ENCODE measurements at regions not wholly inside any gene's neighbourhood (a gene's known extent, or its start where the extent isn't known, plus 50 kb on each side); places are given as distances from the start of the nearest gene placed in this dataset.

DNA sequence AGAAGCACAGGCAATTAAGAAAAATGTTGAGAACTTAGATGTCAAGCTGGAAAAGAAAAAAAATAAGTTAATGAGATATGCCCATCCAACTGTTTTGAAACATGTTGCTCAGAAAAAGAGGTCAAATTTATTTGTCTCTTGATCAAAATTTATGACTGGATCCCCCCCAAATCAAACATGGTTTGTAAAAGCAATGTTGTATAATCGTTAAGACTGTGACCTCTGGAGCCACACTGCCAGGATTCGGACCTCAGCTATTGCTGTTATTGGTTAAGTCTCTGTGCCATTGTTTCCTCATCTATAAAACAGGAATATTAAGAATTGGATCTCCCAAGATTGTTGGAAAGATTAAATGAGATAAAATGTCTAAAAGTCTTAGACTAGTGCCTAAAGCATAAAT is 51.9 kb upstream of the LRRK2 start:
- no peak overlapping the region for H3K4me3 Mint-ChIP-seq
- H3K4me1 ChIP-seq (ENCODE audit: insufficient read depth), result no peaks in the 10 kb centered on the region
- H3K27ac Mint-ChIP-seq, result no peak overlapping the region
- DNase-seq (ENCODE audit: low spot score) (no peak), ATAC-seq (no peak)
- H3K4me2 ChIP-seq, result no peak overlapping the region
- H3K9me2 ChIP-seq (ENCODE audit: insufficient read depth), result peaks cover 9% of the 10 kb centered on the region; the same call in 1 of the 2 replicates
- no peaks in the 10 kb centered on the region for H3K79me2 ChIP-seq (replicated peaks; ENCODE audit: insufficient read depth)
- H2AFZ ChIP-seq, result no peak overlapping the region
- no peaks in the 10 kb centered on the region for H3K27me3 ChIP-seq (ENCODE audit: insufficient read depth)
- peaks cover 17% of the 10 kb centered on the region; the same call in 2 of the 3 replicates for H3K9me3 Mint-ChIP-seq
- H3F3A ChIP-seq (replicated peaks; ENCODE audit: low read depth), result no peaks in the 10 kb centered on the region
- H3K27ac ChIP-seq (ENCODE audit: low read depth), result no peak overlapping the region
- TF ChIP-seq, protein P1, sequence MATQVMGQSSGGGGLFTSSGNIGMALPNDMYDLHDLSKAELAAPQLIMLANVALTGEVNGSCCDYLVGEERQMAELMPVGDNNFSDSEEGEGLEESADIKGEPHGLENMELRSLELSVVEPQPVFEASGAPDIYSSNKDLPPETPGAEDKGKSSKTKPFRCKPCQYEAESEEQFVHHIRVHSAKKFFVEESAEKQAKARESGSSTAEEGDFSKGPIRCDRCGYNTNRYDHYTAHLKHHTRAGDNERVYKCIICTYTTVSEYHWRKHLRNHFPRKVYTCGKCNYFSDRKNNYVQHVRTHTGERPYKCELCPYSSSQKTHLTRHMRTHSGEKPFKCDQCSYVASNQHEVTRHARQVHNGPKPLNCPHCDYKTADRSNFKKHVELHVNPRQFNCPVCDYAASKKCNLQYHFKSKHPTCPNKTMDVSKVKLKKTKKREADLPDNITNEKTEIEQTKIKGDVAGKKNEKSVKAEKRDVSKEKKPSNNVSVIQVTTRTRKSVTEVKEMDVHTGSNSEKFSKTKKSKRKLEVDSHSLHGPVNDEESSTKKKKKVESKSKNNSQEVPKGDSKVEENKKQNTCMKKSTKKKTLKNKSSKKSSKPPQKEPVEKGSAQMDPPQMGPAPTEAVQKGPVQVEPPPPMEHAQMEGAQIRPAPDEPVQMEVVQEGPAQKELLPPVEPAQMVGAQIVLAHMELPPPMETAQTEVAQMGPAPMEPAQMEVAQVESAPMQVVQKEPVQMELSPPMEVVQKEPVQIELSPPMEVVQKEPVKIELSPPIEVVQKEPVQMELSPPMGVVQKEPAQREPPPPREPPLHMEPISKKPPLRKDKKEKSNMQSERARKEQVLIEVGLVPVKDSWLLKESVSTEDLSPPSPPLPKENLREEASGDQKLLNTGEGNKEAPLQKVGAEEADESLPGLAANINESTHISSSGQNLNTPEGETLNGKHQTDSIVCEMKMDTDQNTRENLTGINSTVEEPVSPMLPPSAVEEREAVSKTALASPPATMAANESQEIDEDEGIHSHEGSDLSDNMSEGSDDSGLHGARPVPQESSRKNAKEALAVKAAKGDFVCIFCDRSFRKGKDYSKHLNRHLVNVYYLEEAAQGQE (IDR thresholded peaks at IDR 0.05; ENCODE audit: unreplicated experiment), result no peak
- no peak for TF ChIP-seq JUNB (IDR thresholded peaks at IDR 0.05; ENCODE audit: unreplicated experiment)
- no peak for TF ChIP-seq ZNF114 (CRISPR knock-in tag; IDR thresholded peaks at IDR 0.05)
- TF ChIP-seq EZH2phosphoT487 (IDR thresholded peaks at IDR 0.05; ENCODE audit: unreplicated experiment), result no peak
- H3K36me3 Mint-ChIP-seq (ENCODE audit: low read depth), result no peaks in the 10 kb centered on the region
- no peaks in the 10 kb centered on the region for H3K4me1 Mint-ChIP-seq
- no peaks in the 10 kb centered on the region for H4K20me1 ChIP-seq (replicated peaks; ENCODE audit: insufficient read depth)
- H3K36me3 ChIP-seq (ENCODE audit: insufficient read depth), result no peaks in the 10 kb centered on the region
- no peak overlapping the region for H3K4me3 ChIP-seq
- no peaks in the 10 kb centered on the region for H3K27me3 Mint-ChIP-seq (ENCODE audit: insufficient read depth, low read depth, poor library complexity)

DNA sequence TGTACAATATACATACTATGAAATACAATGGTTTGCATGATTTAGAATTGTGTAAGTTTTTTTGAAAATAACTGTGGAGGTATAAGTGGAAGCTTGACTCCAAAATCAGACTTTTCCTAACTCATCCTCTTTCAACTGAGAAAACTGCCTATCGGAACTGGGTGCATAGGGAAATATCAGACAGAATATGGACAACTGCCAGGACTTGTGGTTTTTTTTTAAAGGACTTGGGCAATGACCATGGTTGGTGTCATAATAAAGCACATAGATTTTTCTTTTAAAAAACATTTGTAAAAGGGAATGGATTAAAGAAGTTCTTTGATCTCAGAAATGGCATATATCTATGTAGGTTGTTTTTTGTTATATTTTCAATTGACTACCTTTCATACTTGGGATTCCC is 53.3 kb upstream of the LRRK2 start:
- Histone ChIP-seq H2AFZ (no peak overlapping the region), H3F3A (replicated peaks; ENCODE audit: low read depth) (no peaks in the 10 kb centered on the region), H3K4me3 (no peak overlapping the region), H3K36me3 (ENCODE audit: insufficient read depth) (no peaks in the 10 kb centered on the region), H3K79me2 (replicated peaks; ENCODE audit: insufficient read depth) (no peaks in the 10 kb centered on the region), H3K9me2 (ENCODE audit: insufficient read depth) (peaks cover 9% of the 10 kb centered on the region; the same call in 1 of the 2 replicates), H3K27ac (ENCODE audit: low read depth) (no peak overlapping the region), H3K4me1 (ENCODE audit: insufficient read depth) (no peaks in the 10 kb centered on the region), H3K4me2 (no peak overlapping the region), H3K27me3 (ENCODE audit: insufficient read depth) (no peaks in the 10 kb centered on the region), H4K20me1 (replicated peaks; ENCODE audit: insufficient read depth) (no peaks in the 10 kb centered on the region)
- DNase-seq (ENCODE audit: low spot score) (no peak), ATAC-seq (no peak)
- Mint-ChIP-seq H3K27me3 (ENCODE audit: insufficient read depth, low read depth, poor library complexity) (no peaks in the 10 kb centered on the region), H3K27ac (no peak overlapping the region), H3K36me3 (ENCODE audit: low read depth) (no peaks in the 10 kb centered on the region), H3K4me3 (no peak overlapping the region), H3K9me3 (peaks cover 17% of the 10 kb centered on the region; the same call in 2 of the 3 replicates), H3K4me1 (no peaks in the 10 kb centered on the region)
- TF ChIP-seq EZH2 (IDR thresholded peaks at IDR 0.05; ENCODE audit: low read depth, unreplicated experiment), result no peak
- TF ChIP-seq, protein P2, sequence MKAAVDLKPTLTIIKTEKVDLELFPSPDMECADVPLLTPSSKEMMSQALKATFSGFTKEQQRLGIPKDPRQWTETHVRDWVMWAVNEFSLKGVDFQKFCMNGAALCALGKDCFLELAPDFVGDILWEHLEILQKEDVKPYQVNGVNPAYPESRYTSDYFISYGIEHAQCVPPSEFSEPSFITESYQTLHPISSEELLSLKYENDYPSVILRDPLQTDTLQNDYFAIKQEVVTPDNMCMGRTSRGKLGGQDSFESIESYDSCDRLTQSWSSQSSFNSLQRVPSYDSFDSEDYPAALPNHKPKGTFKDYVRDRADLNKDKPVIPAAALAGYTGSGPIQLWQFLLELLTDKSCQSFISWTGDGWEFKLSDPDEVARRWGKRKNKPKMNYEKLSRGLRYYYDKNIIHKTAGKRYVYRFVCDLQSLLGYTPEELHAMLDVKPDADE (IDR thresholded peaks at IDR 0.05), result no peak

DNA sequence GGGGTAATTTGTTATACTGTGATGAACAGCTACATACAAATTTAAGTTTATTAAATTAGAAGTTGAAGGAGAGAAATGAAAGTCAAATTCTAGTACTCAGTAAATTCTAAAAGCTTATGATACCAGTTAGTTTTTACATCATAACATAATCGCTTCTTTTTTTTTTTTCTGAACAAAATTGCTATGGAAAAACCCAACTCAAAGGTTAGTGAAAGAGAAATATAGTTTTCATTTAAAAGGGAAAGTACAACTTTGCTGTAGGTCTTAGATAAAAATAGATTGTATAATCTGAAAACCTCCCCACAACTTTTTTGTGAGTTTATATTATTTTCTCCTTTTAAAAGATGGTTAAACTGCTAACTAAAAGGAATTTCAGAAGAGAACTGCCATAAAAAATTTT is 53.7 kb upstream of the LRRK2 start:
- no peak overlapping the region for H3K27ac Mint-ChIP-seq
- no peak for ATAC-seq
- no peaks in the 10 kb centered on the region for H3K4me1 Mint-ChIP-seq
- Histone ChIP-seq H3K9me2 (ENCODE audit: insufficient read depth) (peaks cover 9% of the 10 kb centered on the region; the same call in 1 of the 2 replicates), H3K36me3 (ENCODE audit: insufficient read depth) (no peaks in the 10 kb centered on the region), H3K4me2 (no peak overlapping the region), H3K4me1 (ENCODE audit: insufficient read depth) (no peaks in the 10 kb centered on the region), H3K79me2 (replicated peaks; ENCODE audit: insufficient read depth) (no peaks in the 10 kb centered on the region), H3F3A (replicated peaks; ENCODE audit: low read depth) (no peaks in the 10 kb centered on the region), H3K27ac (ENCODE audit: low read depth) (no peak overlapping the region), H3K4me3 (no peak overlapping the region), H4K20me1 (replicated peaks; ENCODE audit: insufficient read depth) (no peaks in the 10 kb centered on the region), H3K27me3 (ENCODE audit: insufficient read depth) (no peaks in the 10 kb centered on the region), H2AFZ (no peak overlapping the region)
- H3K9me3 Mint-ChIP-seq, result peaks cover 18% of the 10 kb centered on the region
- no peaks in the 10 kb centered on the region for H3K36me3 Mint-ChIP-seq (ENCODE audit: low read depth)
- H3K27me3 Mint-ChIP-seq (ENCODE audit: insufficient read depth, low read depth, poor library complexity), result no peaks in the 10 kb centered on the region
- no peak overlapping the region for H3K4me3 Mint-ChIP-seq
- no peak for DNase-seq (ENCODE audit: low spot score)
- TF ChIP-seq, protein P3, sequence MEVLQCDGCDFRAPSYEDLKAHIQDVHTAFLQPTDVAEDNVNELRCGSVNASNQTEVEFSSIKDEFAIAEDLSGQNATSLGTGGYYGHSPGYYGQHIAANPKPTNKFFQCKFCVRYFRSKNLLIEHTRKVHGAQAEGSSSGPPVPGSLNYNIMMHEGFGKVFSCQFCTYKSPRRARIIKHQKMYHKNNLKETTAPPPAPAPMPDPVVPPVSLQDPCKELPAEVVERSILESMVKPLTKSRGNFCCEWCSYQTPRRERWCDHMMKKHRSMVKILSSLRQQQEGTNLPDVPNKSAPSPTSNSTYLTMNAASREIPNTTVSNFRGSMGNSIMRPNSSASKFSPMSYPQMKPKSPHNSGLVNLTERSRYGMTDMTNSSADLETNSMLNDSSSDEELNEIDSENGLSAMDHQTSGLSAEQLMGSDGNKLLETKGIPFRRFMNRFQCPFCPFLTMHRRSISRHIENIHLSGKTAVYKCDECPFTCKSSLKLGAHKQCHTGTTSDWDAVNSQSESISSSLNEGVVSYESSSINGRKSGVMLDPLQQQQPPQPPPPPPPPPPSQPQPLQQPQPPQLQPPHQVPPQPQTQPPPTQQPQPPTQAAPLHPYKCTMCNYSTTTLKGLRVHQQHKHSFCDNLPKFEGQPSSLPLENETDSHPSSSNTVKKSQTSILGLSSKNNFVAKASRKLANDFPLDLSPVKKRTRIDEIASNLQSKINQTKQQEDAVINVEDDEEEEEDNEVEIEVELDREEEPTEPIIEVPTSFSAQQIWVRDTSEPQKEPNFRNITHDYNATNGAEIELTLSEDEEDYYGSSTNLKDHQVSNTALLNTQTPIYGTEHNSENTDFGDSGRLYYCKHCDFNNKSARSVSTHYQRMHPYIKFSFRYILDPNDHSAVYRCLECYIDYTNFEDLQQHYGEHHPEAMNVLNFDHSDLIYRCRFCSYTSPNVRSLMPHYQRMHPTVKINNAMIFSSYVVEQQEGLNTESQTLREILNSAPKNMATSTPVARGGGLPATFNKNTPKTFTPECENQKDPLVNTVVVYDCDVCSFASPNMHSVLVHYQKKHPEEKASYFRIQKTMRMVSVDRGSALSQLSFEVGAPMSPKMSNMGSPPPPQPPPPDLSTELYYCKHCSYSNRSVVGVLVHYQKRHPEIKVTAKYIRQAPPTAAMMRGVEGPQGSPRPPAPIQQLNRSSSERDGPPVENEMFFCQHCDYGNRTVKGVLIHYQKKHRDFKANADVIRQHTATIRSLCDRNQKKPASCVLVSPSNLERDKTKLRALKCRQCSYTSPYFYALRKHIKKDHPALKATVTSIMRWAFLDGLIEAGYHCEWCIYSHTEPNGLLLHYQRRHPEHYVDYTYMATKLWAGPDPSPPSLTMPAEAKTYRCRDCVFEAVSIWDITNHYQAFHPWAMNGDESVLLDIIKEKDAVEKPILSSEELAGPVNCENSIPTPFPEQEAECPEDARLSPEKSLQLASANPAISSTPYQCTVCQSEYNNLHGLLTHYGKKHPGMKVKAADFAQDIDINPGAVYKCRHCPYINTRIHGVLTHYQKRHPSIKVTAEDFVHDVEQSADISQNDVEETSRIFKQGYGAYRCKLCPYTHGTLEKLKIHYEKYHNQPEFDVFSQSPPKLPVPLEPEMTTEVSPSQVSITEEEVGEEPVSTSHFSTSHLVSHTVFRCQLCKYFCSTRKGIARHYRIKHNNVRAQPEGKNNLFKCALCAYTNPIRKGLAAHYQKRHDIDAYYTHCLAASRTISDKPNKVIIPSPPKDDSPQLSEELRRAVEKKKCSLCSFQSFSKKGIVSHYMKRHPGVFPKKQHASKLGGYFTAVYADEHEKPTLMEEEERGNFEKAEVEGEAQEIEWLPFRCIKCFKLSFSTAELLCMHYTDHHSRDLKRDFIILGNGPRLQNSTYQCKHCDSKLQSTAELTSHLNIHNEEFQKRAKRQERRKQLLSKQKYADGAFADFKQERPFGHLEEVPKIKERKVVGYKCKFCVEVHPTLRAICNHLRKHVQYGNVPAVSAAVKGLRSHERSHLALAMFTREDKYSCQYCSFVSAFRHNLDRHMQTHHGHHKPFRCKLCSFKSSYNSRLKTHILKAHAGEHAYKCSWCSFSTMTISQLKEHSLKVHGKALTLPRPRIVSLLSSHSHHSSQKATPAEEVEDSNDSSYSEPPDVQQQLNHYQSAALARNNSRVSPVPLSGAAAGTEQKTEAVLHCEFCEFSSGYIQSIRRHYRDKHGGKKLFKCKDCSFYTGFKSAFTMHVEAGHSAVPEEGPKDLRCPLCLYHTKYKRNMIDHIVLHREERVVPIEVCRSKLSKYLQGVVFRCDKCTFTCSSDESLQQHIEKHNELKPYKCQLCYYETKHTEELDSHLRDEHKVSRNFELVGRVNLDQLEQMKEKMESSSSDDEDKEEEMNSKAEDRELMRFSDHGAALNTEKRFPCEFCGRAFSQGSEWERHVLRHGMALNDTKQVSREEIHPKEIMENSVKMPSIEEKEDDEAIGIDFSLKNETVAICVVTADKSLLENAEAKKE (CRISPR knock-in tag; IDR thresholded peaks at IDR 0.05), result no peak
